ENCODE measurements at regions not wholly inside any gene's neighbourhood (a gene's known extent, or its start where the extent isn't known, plus 50 kb on each side); places are given as distances from the start of the nearest gene placed in this dataset.

GRCh38 chr5:88393042-88393441, 124.4 kb upstream of the TMEM161B start:
- TF ChIP-seq CTCF (IDR thresholded peaks at IDR 0.05; ENCODE audit: low read depth, low read length, poor library complexity, severe bottlenecking): no peak
- no peak for TF ChIP-seq EZH2phosphoT487 (IDR thresholded peaks at IDR 0.05; ENCODE audit: borderline replicate concordance, low read length)

Data from DOHH2 (cell line).